DOHH2 (cell line): ENCODE measurements at regions not wholly inside any gene's neighbourhood (a gene's known extent, or its start where the extent isn't known, plus 50 kb on each side); places are given as distances from the start of the nearest gene placed in this dataset.

Experiments used
- EZH2phosphoT487 ChIP-seq: fragments of 200-600 bp; sonication (generic); IDR thresholded peaks from 2 replicates; pipeline ENCODE4 v1.6.1; 2017; ENCODE audit warnings: borderline replicate concordance, mild to moderate bottlenecking, antibody characterized with exemption, low read length, moderate library complexity, mixed read lengths
- TF ChIP-seq, protein P1 (sequence below): fragments of 200-600 bp; sonication (generic); IDR thresholded peaks from one replicate; pipeline ENCODE4 v1.5.1; 2014; ENCODE audit warnings: antibody characterized with exemption, mild to moderate bottlenecking, low read depth, low read length; ENCODE audit not compliant: poor library complexity, severe bottlenecking

DNA sequence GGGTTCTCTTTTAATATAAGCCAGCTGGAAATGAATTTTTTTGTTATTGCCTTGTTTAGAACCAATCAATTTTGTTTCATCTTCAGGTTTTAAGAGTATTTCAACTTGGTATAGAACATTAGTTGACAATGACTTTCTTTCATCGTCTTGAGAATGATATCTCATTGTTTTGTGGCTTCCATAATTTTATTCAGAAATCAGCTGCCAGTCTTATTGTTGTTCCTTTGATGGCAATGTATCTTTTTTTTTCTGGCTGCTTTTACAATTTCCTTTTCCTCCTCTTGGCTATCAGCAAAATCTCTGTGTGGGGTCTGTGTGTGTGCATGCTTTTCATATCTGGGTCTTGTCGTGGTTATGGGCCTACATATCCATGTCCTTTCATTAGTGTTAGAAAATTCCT is 1536.4 kb upstream of the TENM3 start:
- TF ChIP-seq, protein P1, sequence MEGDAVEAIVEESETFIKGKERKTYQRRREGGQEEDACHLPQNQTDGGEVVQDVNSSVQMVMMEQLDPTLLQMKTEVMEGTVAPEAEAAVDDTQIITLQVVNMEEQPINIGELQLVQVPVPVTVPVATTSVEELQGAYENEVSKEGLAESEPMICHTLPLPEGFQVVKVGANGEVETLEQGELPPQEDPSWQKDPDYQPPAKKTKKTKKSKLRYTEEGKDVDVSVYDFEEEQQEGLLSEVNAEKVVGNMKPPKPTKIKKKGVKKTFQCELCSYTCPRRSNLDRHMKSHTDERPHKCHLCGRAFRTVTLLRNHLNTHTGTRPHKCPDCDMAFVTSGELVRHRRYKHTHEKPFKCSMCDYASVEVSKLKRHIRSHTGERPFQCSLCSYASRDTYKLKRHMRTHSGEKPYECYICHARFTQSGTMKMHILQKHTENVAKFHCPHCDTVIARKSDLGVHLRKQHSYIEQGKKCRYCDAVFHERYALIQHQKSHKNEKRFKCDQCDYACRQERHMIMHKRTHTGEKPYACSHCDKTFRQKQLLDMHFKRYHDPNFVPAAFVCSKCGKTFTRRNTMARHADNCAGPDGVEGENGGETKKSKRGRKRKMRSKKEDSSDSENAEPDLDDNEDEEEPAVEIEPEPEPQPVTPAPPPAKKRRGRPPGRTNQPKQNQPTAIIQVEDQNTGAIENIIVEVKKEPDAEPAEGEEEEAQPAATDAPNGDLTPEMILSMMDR = no peak
- no peak for TF ChIP-seq EZH2phosphoT487
